Neural crest cell (in vitro differentiated cells): ENCODE measurements at regions not wholly inside any gene's neighbourhood (a gene's known extent, or its start where the extent isn't known, plus 50 kb on each side); places are given as distances from the start of the nearest gene placed in this dataset.

Experiments used
- DNase-seq: peaks from one replicate; pipeline ENCODE4 v3.0.0; 2021; ENCODE audit warnings: low read depth, mixed read lengths, low spot score
- H3K27ac Mint-ChIP-seq: one replicate; pipeline ENCODE4 v1.8.0; 2021; ENCODE audit warnings: mild to moderate bottlenecking, mixed read lengths; ENCODE audit not compliant: unreplicated experiment
- H3K27me3 Mint-ChIP-seq: 2 replicates; pipeline ENCODE4 v1.8.0; 2021; ENCODE audit warnings: low read depth, mild to moderate bottlenecking, mixed read lengths
- H3K36me3 Mint-ChIP-seq: 2 replicates; pipeline ENCODE4 v1.8.0; 2021; ENCODE audit warnings: low read depth, mild to moderate bottlenecking, mixed read lengths
- H3K4me1 Mint-ChIP-seq: 2 replicates; pipeline ENCODE4 v1.8.0; 2021; ENCODE audit warnings: mixed read lengths
- H3K4me3 Mint-ChIP-seq: one replicate; pipeline ENCODE4 v1.8.0; 2021; ENCODE audit warnings: mild to moderate bottlenecking, mixed read lengths
- H3K9me3 Mint-ChIP-seq: 2 replicates; pipeline ENCODE4 v1.8.0; 2021; ENCODE audit warnings: mixed read lengths
- CTCF ChIP-seq: fragments of 200-600 bp; sonication (generic); conservative IDR thresholded peaks from 2 replicates; pipeline ENCODE4 v1.5.0; 2021; ENCODE audit warnings: antibody characterized with exemption, mild to moderate bottlenecking

GRCh38 chr6:163646133-163646532, 231.6 kb downstream of the QKI start:
- no peak overlapping the region for H3K27ac Mint-ChIP-seq
- no peaks in the 10 kb centered on the region for H3K27me3 Mint-ChIP-seq
- H3K36me3 Mint-ChIP-seq, result no peaks in the 10 kb centered on the region
- H3K9me3 Mint-ChIP-seq, result peaks cover 2% of the 10 kb centered on the region
- no peak for DNase-seq
- peaks cover 25% of the 10 kb centered on the region for H3K4me1 Mint-ChIP-seq
- no peak overlapping the region for H3K4me3 Mint-ChIP-seq
- TF ChIP-seq CTCF, result no peak

- H3K27ac Mint-ChIP-seq, result no peak overlapping the region
- H3K4me1 Mint-ChIP-seq, result peaks cover 25% of the 10 kb centered on the region
- no peak for TF ChIP-seq CTCF
- no peak for DNase-seq
- no peaks in the 10 kb centered on the region for H3K27me3 Mint-ChIP-seq
- no peaks in the 10 kb centered on the region for H3K36me3 Mint-ChIP-seq
- H3K4me3 Mint-ChIP-seq, result no peak overlapping the region
- H3K9me3 Mint-ChIP-seq, result peaks cover 2% of the 10 kb centered on the region
Observed at GRCh38 chr6:163645560-163645959, 231.0 kb downstream of the QKI start.

GRCh38 chr6:163643866-163644265, 229.3 kb downstream of the QKI start:
- Mint-ChIP-seq H3K9me3 (peaks cover 2% of the 10 kb centered on the region), H3K27me3 (no peaks in the 10 kb centered on the region), H3K4me3 (no peak overlapping the region), H3K4me1 (peaks cover 25% of the 10 kb centered on the region), H3K36me3 (no peaks in the 10 kb centered on the region), H3K27ac (no peak overlapping the region)
- no peak for TF ChIP-seq CTCF
- DNase-seq, result no peak

- H3K27ac Mint-ChIP-seq, result no peak overlapping the region
- peaks cover 12% of the 10 kb centered on the region for H3K4me1 Mint-ChIP-seq
- H3K36me3 Mint-ChIP-seq, result no peaks in the 10 kb centered on the region
- H3K27me3 Mint-ChIP-seq, result no peaks in the 10 kb centered on the region
- TF ChIP-seq CTCF, result no peak
- peaks cover 2% of the 10 kb centered on the region for H3K9me3 Mint-ChIP-seq
- no peak overlapping the region for H3K4me3 Mint-ChIP-seq
- DNase-seq, result no peak
Observed at GRCh38 chr6:163641706-163642105, 227.2 kb downstream of the QKI start.

- DNase-seq, result no peak
- peaks cover 11% of the 10 kb centered on the region for H3K4me1 Mint-ChIP-seq
- H3K9me3 Mint-ChIP-seq, result peaks cover 2% of the 10 kb centered on the region
- no peak overlapping the region for H3K27ac Mint-ChIP-seq
- no peak overlapping the region for H3K4me3 Mint-ChIP-seq
- H3K27me3 Mint-ChIP-seq, result no peaks in the 10 kb centered on the region
- no peak for TF ChIP-seq CTCF
- H3K36me3 Mint-ChIP-seq, result no peaks in the 10 kb centered on the region
Observed at GRCh38 chr6:163640641-163641040, 226.1 kb downstream of the QKI start.

- Mint-ChIP-seq H3K27ac (no peak overlapping the region), H3K36me3 (peaks cover 2% of the 10 kb centered on the region), H3K9me3 (peaks cover 2% of the 10 kb centered on the region), H3K27me3 (no peaks in the 10 kb centered on the region), H3K4me1 (peaks cover 20% of the 10 kb centered on the region), H3K4me3 (no peak overlapping the region)
- DNase-seq, result no peak
- no peak for TF ChIP-seq CTCF
Observed at GRCh38 chr6:163637524-163637923, 223.0 kb downstream of the QKI start.
